ENCODE measurements at regions not wholly inside any gene's neighbourhood (a gene's known extent, or its start where the extent isn't known, plus 50 kb on each side); places are given as distances from the start of the nearest gene placed in this dataset.
"Not testable (repeated sequence)": the region's sequence is repeated elsewhere in the genome, so short reads cannot be mapped to it uniquely, and the experiment has no call there.

DNA sequence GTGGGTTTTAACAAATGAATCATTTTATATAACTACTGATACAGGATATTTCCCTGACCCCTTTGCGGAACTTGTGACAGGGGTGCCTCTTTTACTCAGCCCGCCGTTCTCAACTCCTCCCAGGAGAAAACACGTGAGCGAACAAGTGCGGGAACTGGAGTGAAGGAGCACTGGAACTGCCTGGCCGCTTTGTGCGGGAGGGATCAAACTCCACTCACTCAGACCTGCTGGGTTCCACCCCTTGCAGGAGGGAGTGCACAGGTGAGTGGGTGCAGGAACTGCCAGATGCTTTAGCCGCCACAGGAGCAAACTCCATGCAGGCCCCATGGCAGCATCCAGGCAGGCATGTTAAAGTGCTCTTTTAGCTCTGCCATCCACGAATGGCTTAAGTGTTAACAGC, 513.4 kb upstream of the GRM3 start:
- H3K27me3 ChIP-seq, result no peaks in the 10 kb centered on the region
- intact Hi-C loops (cut with DNase I), result no loop called here

DNA sequence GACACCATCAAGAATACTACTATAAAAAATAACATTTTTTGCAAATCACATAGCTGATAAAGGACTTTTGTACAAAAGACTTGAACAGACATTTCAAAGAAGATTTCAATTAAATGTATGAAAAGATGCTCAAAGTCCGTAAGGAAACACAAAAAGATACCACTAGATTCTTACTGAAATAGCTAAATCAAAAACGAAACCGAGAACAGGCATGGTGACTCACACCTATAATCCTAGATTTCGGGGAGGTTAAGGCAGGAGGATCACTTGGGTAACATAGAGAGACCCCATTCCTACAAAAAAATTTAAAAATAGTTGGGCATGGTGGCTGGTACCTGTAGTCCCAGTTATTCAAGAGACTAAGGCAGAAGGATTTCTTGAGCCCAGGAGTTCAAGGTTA, 520.2 kb upstream of the GRM3 start:
- Histone ChIP-seq H3K27me3 (no peaks in the 10 kb centered on the region), H3K9me3 (no peaks in the 10 kb centered on the region), H3K4me1 (no peaks in the 10 kb centered on the region), H3K36me3 (no peaks in the 10 kb centered on the region), H3K27ac (no peak overlapping the region), H3K4me3 (no peak overlapping the region)
- DNase-seq (ENCODE audit: low spot score in 2 of 2), result no peak
- TF ChIP-seq, protein P1, sequence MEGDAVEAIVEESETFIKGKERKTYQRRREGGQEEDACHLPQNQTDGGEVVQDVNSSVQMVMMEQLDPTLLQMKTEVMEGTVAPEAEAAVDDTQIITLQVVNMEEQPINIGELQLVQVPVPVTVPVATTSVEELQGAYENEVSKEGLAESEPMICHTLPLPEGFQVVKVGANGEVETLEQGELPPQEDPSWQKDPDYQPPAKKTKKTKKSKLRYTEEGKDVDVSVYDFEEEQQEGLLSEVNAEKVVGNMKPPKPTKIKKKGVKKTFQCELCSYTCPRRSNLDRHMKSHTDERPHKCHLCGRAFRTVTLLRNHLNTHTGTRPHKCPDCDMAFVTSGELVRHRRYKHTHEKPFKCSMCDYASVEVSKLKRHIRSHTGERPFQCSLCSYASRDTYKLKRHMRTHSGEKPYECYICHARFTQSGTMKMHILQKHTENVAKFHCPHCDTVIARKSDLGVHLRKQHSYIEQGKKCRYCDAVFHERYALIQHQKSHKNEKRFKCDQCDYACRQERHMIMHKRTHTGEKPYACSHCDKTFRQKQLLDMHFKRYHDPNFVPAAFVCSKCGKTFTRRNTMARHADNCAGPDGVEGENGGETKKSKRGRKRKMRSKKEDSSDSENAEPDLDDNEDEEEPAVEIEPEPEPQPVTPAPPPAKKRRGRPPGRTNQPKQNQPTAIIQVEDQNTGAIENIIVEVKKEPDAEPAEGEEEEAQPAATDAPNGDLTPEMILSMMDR (IDR thresholded peaks at IDR 0.05), result no peak
- intact Hi-C loops (cut with DNase I), result no loop called here

More for the DNA sequence above, 513.4 kb upstream of the GRM3 start:
- no peaks in the 10 kb centered on the region for H3K9me3 ChIP-seq
- no peak for DNase-seq (ENCODE audit: low spot score in 2 of 2)
- H3K4me1 ChIP-seq, result no peaks in the 10 kb centered on the region
- no peak overlapping the region for H3K27ac ChIP-seq
- TF ChIP-seq, protein P1 (IDR thresholded peaks at IDR 0.05), result no peak
- H3K4me3 ChIP-seq, result no peak overlapping the region
- H3K36me3 ChIP-seq, result no peaks in the 10 kb centered on the region

DNA sequence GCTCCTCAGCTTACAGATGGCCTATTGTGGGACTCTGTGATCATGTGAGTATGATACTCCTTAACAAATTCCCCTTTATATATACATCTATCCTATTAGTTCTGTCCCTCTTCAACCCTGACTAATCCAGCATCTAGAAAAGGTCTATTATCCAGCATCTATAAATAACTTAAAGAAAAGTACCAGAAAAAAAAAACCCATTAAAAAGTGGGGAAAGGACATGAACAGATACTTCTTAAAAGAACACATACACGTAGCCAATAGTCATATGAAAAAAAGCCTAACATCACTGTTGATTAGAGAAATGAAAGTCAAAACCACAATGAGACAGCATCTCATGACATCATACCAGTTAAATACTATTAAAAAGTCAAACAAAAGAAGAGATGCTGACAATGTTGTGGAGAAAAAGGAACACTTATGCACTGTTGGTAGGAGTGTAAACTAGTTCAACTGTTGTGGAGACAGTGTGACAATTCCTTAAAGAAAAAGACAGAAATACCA, 549.5 kb upstream of the GRM3 start:
- Histone ChIP-seq H3K27ac (no peak overlapping the region), H3K36me3 (no peaks in the 10 kb centered on the region), H3K4me3 (no peak overlapping the region), H3K27me3 (no peaks in the 10 kb centered on the region), H3K4me1 (no peaks in the 10 kb centered on the region), H3K9me3 (peaks cover 0 to 3% of the 10 kb centered on the region in 2 donors)
- DNase-seq (ENCODE audit: low spot score in 2 of 2), result no peak
- intact Hi-C loops (cut with DNase I), result no loop called here
- TF ChIP-seq, protein P1 (IDR thresholded peaks at IDR 0.05), result no peak

DNA sequence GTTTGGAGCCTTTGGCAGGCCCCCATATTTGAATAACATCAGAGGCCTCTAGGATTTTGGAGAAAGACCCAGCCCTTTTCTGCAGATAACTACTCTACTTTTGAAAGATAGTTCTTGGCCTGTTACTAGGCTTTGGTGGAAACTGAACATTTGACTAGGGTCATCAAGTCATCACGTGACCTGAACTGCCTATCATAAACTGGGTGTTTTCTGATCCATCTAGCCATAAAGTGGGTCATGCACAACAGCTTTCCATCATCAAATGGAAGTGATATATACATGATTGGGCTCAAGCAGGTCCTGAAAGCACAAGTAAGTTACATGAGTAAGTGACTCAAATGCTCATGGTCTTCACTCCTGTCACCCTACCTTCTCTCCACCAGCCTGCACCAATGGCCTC, 552.3 kb upstream of the GRM3 start:
- TF ChIP-seq, protein P1 (IDR thresholded peaks at IDR 0.05), result no peak
- H3K27ac ChIP-seq, result no peak overlapping the region
- no peaks in the 10 kb centered on the region for H3K27me3 ChIP-seq
- no peak for DNase-seq (ENCODE audit: low spot score in 2 of 2)
- intact Hi-C loops (cut with DNase I), result no loop called here
- H3K4me3 ChIP-seq, result no peak overlapping the region
- peaks cover 0 to 7% of the 10 kb centered on the region in 2 donors for H3K9me3 ChIP-seq
- H3K36me3 ChIP-seq, result no peaks in the 10 kb centered on the region
- H3K4me1 ChIP-seq, result no peaks in the 10 kb centered on the region

DNA sequence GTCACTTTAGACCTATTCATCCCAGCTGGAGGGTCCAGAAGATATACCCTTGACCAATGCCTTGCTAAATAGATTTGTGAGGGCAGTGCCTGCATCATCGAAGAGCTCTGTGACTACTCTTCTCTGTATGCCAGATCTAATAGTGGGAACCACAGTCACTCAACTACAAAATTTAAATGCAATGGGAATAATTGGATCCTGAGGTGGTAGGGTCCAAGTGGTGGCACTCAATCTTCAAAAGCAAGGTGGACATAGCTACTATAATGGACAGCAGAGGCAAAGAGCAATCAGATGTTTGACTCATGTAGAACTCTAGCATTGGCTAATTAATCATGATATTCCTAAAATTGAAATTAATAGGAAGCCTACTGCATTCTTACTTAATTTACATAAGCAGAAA, 554.3 kb upstream of the GRM3 start:
- Histone ChIP-seq H3K27me3 (no peaks in the 10 kb centered on the region), H3K4me1 (no peaks in the 10 kb centered on the region), H3K4me3 (no peak overlapping the region), H3K9me3 (peaks cover 0 to 7% of the 10 kb centered on the region in 2 donors), H3K27ac (no peak overlapping the region), H3K36me3 (no peaks in the 10 kb centered on the region)
- intact Hi-C loops (cut with DNase I), result no loop called here
- TF ChIP-seq, protein P1 (IDR thresholded peaks at IDR 0.05), result no peak
- DNase-seq (ENCODE audit: low spot score in 2 of 2), result no peak

DNA sequence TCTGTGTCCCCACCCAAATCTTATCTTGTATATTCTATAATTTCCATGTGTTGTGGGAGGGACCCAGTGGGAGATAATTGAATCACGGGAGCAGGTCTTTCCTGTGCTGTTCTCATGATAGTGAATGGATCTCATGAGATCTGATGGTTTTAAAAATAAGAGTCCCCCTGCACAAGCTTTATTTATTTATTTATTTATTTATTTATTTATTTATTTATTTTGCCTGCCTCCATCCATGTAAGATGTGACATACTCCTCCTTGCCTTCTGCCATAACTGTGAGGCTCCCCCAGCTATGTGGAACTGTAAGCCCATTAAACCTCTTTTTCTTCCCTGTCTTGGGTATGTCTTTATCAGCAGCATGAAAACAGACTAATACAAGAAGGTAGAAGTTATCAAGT, 579.1 kb upstream of the GRM3 start:
- intact Hi-C loops (cut with DNase I); H3K27me3 ChIP-seq; H3K4me3 ChIP-seq; H3K27ac ChIP-seq; H3K9me3 ChIP-seq; H3K4me1 ChIP-seq; DNase-seq (ENCODE audit: low spot score in 2 of 2); H3K36me3 ChIP-seq: not testable (repeated sequence)

Data from ascending aorta (tissue), 2 donors.